DND-41 (cell line): ENCODE measurements at regions not wholly inside any gene's neighbourhood (a gene's known extent, or its start where the extent isn't known, plus 50 kb on each side); places are given as distances from the start of the nearest gene placed in this dataset.

Experiments
- ATAC-seq: fragments of 200-7000 bp; cut with Tn5 transposase; 3 replicates; pipeline ENCODE4 v1.9.1; 2021; ENCODE audit warnings: low read depth; ENCODE audit not compliant: insufficient read depth
- DNase-seq: peaks from one replicate; pipeline ENCODE4 v3.0.0-alpha.2; 2020
- H2AFZ ChIP-seq: 2 replicates; pipeline ENCODE4 v1.6.0; 2012; ENCODE audit warnings: low read depth, low read length
- H3K27ac ChIP-seq: 2 replicates; pipeline ENCODE4 v1.5.1; 2012; ENCODE audit warnings: low read length, inconsistent platforms
- H3K27me3 ChIP-seq: fragments of 200-600 bp; sonication (generic); 2 replicates; pipeline ENCODE4 v1.6.0; 2012; ENCODE audit warnings: low read length, mild to moderate bottlenecking, inconsistent platforms; ENCODE audit not compliant: insufficient read depth, poor library complexity
- H3K36me3 ChIP-seq: 2 replicates; pipeline ENCODE4 v1.5.1; 2012; ENCODE audit warnings: low read length, inconsistent platforms; ENCODE audit not compliant: insufficient read depth
- H3K4me1 ChIP-seq: 2 replicates; pipeline ENCODE4 v1.5.1; 2012; ENCODE audit warnings: mild to moderate bottlenecking, low read length; ENCODE audit not compliant: insufficient read depth
- H3K4me2 ChIP-seq: 2 replicates; pipeline ENCODE4 v1.6.0; 2012; ENCODE audit warnings: mild to moderate bottlenecking, moderate library complexity, low read length, inconsistent platforms; ENCODE audit not compliant: insufficient read depth
- H3K4me3 ChIP-seq, 2 experiments: fragments of 200-600 bp in 1 of 2; shearing (Covaris generic) in 1 of 2; 2 replicates each; pipeline ENCODE4 v1.5.1; 2012 to 2016; ENCODE audit warnings: inconsistent platforms in 2 of 2, low read length in 2 of 2, mild to moderate bottlenecking in 2 of 2, low read depth in 1 of 2, moderate library complexity in 1 of 2
- H3K79me2 ChIP-seq: 2 replicates; pipeline ENCODE4 v1.6.0; 2012; ENCODE audit warnings: low read length, inconsistent platforms; ENCODE audit not compliant: insufficient read depth
- H3K9ac ChIP-seq: 2 replicates; pipeline ENCODE4 v1.6.0; 2012; ENCODE audit warnings: low read depth, mild to moderate bottlenecking, inconsistent platforms, low read length, moderate library complexity
- H3K9me3 ChIP-seq: 2 replicates; pipeline ENCODE4 v1.5.1; 2012; ENCODE audit warnings: low read length, moderate library complexity, mild to moderate bottlenecking, inconsistent platforms; ENCODE audit not compliant: insufficient read depth, severe bottlenecking
- H4K20me1 ChIP-seq: 2 replicates; pipeline ENCODE4 v1.6.0; 2012; ENCODE audit warnings: low read length; ENCODE audit not compliant: insufficient read depth
- EZH2 ChIP-seq: IDR thresholded peaks from 3 replicates; pipeline ENCODE4 v1.6.1; 2012; ENCODE audit warnings: borderline replicate concordance, low read depth, mild to moderate bottlenecking, moderate library complexity, low read length, inconsistent platforms; ENCODE audit not compliant: severe bottlenecking
- TF ChIP-seq, protein P1 (sequence below): IDR thresholded peaks from 2 replicates; pipeline ENCODE4 v1.5.1; 2012; ENCODE audit warnings: borderline replicate concordance, low read length, moderate library complexity, mild to moderate bottlenecking; ENCODE audit not compliant: poor library complexity, severe bottlenecking; ENCODE audit errors: extremely low read depth

DNA sequence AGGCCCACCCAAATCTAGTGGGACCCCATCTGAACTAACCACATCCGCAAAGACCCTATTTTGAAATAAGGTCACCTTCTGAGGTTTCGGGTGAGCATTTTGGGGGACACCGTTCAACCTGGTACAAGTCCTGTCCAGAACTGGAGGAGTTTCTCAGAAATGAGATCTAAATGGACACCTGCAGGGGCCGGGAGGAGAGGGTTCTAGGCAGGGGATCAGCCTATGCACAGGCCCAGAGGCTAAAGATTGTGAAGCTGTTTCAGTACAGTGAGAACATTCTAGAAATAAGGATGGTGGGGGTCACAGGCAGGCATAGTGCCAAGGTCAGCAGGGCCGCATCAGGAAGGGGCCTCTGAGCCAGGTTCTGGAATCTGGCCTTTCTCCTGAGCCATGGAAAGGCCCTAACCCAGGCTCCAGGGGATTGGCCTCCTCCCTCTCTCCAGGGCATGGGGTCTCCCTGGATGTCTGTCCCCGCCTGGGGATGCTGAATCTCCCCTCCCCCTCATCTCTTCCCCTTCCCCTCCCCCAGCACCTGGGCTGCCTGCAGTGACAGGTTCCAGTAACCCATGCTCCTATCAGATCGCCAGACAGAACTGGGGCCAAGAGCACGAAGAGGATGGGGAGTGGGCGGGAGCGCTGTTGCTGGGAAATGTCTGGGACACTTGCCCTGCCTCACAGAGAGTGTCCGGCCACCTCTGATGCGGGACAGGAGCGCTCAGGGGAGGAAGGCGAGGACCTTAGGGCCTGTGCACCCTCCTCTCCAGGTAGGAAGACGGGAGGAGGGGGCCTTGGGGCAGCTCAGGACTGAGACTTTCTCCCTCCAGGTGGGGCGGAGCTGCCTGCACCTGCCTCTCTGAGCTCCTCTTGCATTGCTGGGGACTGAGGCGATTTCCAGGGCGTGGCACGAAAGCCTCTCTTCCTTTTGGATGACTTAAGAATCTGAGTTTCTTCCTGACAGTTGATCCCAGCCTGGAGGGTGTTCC lies 321.4 kb upstream of the TNRC6C start:
- no peak overlapping the region for H3K9ac ChIP-seq
- no peaks in the 10 kb centered on the region; the same call in 1 of the 2 replicates for H3K4me1 ChIP-seq
- H3K4me2 ChIP-seq = no peak overlapping the region
- DNase-seq (no peak), ATAC-seq (no peak)
- H3K27ac ChIP-seq = no peak overlapping the region
- no peaks in the 10 kb centered on the region for H3K9me3 ChIP-seq
- no peaks in the 10 kb centered on the region for H3K79me2 ChIP-seq
- no peak for TF ChIP-seq EZH2
- TF ChIP-seq, protein P1, sequence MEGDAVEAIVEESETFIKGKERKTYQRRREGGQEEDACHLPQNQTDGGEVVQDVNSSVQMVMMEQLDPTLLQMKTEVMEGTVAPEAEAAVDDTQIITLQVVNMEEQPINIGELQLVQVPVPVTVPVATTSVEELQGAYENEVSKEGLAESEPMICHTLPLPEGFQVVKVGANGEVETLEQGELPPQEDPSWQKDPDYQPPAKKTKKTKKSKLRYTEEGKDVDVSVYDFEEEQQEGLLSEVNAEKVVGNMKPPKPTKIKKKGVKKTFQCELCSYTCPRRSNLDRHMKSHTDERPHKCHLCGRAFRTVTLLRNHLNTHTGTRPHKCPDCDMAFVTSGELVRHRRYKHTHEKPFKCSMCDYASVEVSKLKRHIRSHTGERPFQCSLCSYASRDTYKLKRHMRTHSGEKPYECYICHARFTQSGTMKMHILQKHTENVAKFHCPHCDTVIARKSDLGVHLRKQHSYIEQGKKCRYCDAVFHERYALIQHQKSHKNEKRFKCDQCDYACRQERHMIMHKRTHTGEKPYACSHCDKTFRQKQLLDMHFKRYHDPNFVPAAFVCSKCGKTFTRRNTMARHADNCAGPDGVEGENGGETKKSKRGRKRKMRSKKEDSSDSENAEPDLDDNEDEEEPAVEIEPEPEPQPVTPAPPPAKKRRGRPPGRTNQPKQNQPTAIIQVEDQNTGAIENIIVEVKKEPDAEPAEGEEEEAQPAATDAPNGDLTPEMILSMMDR = no peak
- no peak overlapping the region for H3K4me3 ChIP-seq
- H2AFZ ChIP-seq = no peak overlapping the region
- no peaks in the 10 kb centered on the region for H3K36me3 ChIP-seq
- no peaks in the 10 kb centered on the region for H4K20me1 ChIP-seq
- H3K27me3 ChIP-seq = peaks cover 10% of the 10 kb centered on the region

DNA sequence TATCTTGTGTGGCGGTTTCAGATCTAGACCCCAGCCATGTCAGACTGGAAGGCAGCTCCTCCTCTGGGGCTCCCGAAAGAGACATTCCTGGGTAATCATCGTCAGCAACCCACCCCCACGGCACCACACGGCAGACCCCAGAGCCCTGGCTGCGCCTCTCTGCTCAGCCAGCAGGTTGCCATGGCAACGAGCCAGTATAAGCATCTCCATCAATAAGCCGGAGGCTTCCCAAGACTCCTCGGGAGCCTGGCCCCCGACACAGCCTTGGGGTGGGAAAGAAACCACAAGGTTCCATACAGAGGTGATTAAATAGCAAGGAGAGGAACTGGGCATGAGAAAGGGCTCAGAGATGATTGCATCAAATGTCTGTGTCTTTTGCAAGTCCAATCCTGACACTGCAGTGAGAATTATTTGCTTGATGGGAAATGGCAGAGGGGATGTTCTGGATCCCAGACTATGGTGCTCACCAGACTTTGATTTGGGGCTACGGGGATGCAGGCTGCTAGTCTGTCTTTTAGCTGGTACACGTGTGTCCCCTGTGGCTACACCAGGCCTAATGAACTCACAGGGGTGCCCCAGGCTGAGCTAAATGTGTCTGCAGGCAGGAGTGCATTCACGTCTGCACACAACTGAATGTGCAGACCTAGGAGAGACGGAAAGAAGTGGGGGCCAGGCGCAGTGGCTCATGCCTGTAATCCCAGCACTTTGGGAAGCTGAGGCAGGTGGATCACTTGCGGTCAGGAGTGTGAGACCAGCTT lies 320.5 kb upstream of the TNRC6C start:
- H3K9me3 ChIP-seq = no peaks in the 10 kb centered on the region
- H3K79me2 ChIP-seq = no peaks in the 10 kb centered on the region
- DNase-seq (no peak), ATAC-seq (no peak)
- H3K4me3 ChIP-seq = no peak overlapping the region
- H3K4me1 ChIP-seq = no peaks in the 10 kb centered on the region; the same call in 1 of the 2 replicates
- TF ChIP-seq EZH2 = no peak
- TF ChIP-seq, protein P1 = no peak
- no peaks in the 10 kb centered on the region for H3K36me3 ChIP-seq
- H3K27ac ChIP-seq = no peak overlapping the region
- H3K9ac ChIP-seq = no peak overlapping the region
- no peaks in the 10 kb centered on the region for H4K20me1 ChIP-seq
- H3K27me3 ChIP-seq = peaks cover 10% of the 10 kb centered on the region
- H2AFZ ChIP-seq = no peak overlapping the region
- H3K4me2 ChIP-seq = no peak overlapping the region

DNA sequence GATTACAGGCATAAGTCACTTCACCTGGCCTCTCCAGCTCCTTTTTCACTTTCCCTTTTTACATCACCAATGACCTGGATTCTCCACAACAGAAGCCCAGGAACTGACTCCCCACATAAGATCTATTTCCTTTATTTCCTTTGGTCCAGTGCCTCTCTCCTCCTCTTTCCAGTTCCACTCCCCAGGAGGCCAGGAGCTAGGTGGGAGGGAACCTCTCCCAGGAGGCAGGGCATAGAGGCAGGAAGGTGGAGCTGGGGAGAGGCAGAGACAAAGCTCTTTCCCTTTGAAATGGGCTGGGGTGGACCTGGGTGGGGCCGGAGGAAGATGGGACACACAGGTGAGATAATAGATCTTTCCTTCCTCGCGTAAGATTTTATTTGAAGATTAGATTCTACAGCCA lies 318.3 kb upstream of the TNRC6C start:
- no peak for ATAC-seq
- no peaks in the 10 kb centered on the region for H3K79me2 ChIP-seq
- no peaks in the 10 kb centered on the region for H3K9me3 ChIP-seq
- no peak for TF ChIP-seq EZH2
- TF ChIP-seq, protein P1 = no peak
- H3K27ac ChIP-seq = no peak overlapping the region
- no peak overlapping the region for H3K4me3 ChIP-seq
- H3K4me2 ChIP-seq = no peak overlapping the region
- no peak for DNase-seq
- no peaks in the 10 kb centered on the region for H4K20me1 ChIP-seq
- peaks cover 10% of the 10 kb centered on the region for H3K27me3 ChIP-seq
- no peaks in the 10 kb centered on the region for H3K36me3 ChIP-seq
- no peak overlapping the region for H3K9ac ChIP-seq
- H3K4me1 ChIP-seq = peaks cover 11% of the 10 kb centered on the region
- H2AFZ ChIP-seq = no peak overlapping the region
